Fibroblast of skin of right biceps (primary cell): ENCODE measurements at regions not wholly inside any gene's neighbourhood (a gene's known extent, or its start where the extent isn't known, plus 50 kb on each side); places are given as distances from the start of the nearest gene placed in this dataset.
"Not testable (repeated sequence)": the region's sequence is repeated elsewhere in the genome, so short reads cannot be mapped to it uniquely, and the experiment has no call there.

ENCODE experiments used
- DNase-seq: peaks from one replicate; pipeline ENCODE4 v3.0.0-alpha.2; 2013

DNA sequence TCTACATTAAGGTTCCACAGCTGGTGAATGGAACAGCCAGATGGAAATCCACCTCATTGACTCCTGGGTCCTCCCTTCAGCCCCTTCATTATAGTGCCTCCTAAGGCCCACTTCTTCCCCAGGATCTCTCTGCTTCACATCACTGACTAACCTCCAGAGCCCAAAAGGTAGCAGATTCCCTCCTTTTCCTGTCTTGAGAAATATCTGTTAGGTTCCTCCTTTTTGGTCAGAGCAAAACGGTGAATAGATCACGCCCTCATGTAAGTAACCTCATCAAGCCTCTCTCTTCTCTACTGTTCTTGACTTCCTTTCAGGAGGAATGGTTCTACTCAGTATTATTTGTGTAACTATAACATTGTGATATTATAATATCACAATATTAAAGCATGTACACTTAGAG, 155.0 kb upstream of the SRD5A2 start:
- no peak for DNase-seq

DNA sequence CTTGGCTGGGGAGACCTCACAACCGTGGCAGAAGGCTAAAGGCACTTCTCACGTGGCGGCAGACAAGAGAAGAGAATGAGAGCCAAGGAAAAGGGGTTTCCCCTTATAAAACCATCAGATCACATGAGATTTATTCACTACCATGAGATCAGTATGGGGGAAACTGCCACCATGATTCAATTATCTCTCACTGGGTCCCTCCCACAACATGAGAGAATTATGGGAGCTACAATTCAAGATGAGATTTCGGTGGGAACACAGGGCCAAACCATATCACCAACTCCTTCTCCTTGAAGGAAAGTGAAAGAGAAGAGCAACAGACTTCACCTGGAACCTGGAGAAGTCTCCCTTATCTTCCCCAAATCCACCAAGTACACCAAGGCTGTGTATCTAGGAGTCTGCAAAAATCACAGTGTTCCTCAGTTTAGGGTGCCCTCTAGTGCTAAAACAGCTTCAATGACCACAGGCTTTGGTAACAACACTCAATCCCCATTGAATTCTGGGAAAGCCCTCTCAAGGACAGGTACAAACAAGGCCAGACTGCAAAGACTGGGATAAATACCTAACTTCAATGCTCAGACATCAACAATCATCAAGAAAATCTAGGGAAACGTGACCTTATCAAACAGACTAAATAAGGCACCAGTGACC, 148.8 kb upstream of the SRD5A2 start:
- DNase-seq = peak; percentile 6

DNA sequence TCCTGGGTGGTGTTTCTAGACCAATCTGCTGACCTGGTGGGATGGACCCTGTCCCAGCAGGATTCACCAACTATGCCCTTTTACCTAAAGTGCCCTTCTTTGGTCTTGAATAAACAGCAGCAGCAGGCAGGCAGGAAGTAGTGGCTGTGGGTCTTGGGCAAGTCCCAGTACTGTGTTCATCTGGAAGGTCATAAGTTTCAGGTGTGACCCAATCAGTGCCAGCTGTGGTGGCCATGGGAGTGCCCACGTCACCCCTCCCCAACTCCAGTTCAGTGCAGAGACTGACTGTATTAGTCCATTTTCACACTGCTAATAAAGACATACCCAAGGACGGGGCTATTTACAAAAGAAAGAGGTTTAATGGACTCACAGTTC, 148.3 kb upstream of the SRD5A2 start:
- no peak for DNase-seq

DNA sequence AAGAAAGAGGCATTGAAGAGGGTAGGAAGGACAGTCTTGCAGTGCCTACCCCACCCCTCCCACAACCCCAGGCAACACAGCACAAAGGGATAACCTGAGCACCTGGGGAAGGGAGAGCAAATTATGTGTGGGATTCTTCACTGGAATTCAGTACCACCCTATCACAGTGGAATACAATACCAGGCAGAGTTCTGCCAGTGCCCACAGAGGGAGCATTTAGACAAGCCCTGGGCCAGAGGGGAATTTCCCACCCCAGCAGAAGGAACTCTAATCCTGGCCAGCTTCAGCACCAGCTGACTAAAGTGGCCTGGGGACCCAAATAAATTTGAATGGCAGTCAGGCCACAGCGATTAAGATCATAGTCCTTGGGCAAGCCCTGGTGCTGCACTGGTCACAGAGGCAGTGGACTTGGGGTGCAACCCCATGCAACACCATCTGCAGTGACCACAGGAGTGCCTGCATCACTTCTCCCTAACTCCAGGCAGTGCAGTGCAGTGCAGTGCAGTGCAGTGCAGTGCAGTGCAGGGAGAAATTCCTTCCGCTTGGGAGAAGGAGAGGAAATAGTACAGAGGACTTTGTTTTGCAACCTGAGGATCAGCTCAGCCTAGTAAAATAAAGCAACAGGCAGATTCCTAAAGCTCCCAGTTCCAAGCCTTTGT, 147.8 kb upstream of the SRD5A2 start:
- no peak for DNase-seq

DNA sequence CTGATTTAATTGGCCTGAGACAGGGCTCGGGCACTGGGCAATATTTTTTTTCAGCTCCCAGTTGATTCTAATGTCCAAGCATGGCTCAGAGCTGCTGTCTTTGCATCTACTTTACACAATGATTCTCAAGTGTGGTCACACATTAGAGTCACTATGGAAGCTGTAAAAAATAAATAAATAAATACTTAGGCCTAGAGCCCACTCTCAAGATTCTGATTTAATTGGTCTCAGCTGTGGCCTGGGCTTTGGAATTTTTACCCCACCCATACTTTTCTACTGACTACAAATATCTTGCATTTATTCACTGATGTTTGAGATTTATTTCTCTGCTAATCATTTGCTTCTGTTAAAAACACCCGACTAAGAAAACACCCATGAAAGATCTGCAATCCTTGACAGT, 145.7 kb upstream of the SRD5A2 start:
- no peak for DNase-seq

DNA sequence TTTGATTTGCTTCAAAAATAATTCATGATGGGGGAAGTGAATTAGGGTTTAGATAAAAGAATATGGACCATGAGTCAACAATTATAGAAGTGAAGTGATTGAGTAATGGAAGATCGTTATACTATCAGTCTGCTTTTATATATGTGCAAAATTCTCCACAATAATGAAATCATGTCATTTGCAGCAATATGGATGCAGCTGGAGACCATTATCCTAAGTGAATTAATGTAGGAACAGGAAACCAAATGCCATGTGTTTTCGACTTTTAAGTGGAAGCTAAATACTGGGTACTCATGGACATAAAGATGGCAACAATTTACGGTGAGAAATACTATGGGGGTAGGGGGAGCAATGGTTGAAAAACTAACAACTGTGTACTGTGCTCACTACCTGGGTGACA, 144.7 kb upstream of the SRD5A2 start:
- DNase-seq = no peak

DNA sequence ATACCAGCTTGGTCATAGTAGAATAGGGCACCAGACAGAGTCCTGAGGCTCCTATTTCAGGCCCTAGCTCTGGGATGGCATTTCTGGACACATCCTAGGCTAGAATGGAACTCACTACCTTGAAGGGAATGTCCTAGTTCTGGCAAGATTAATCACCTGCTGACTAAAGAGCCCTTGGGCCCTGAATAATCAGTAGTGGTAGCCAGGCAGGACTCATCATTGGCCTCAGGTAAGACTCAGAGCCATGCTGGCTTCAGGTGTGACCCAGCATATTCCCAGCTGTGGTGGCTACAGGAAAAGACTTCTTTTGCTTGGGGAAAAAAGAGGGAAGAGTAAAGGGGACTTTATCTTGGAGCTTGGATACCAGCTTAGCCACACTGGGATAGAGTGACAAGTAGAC, 131.0 kb upstream of the SRD5A2 start:
- no peak for DNase-seq

DNA sequence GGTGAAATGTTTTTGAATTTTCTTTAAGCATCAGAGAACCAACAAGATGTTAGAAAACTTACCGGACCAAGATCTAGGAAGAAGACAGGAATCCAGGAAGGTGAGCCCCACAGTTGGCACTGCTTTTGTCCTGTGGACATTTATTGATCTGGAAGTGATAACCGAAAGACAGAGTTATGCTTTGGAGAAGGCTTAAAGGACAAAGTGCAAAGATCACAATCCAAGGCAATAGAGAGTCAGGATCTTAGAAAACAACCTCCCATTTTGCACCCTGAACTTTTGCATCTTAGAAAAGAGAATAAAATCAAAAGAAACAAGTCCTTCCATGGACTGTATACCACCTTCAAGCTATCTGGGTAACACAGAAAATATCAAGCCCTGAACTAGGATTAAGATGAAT, 129.4 kb upstream of the SRD5A2 start:
- no peak for DNase-seq

DNA sequence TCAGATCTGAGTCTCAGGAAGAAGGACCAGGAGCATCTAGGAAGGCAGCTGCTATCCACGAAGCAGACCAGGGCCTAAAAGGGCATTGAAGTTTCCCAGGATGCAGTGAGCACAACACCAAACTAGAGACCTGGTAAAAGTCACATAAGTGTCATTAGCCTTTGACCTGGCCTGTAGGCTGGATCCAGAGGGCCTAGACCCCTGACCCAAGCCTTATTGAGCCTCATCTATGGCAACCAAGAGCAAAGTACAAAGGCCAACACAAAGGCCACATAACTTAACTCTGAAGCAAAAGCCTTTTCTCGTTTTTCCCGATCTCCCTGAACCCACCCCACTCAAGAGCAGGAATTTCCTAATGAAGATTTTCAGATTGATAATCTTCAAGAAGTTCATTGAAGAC, 127.3 kb upstream of the SRD5A2 start:
- DNase-seq = no peak

DNA sequence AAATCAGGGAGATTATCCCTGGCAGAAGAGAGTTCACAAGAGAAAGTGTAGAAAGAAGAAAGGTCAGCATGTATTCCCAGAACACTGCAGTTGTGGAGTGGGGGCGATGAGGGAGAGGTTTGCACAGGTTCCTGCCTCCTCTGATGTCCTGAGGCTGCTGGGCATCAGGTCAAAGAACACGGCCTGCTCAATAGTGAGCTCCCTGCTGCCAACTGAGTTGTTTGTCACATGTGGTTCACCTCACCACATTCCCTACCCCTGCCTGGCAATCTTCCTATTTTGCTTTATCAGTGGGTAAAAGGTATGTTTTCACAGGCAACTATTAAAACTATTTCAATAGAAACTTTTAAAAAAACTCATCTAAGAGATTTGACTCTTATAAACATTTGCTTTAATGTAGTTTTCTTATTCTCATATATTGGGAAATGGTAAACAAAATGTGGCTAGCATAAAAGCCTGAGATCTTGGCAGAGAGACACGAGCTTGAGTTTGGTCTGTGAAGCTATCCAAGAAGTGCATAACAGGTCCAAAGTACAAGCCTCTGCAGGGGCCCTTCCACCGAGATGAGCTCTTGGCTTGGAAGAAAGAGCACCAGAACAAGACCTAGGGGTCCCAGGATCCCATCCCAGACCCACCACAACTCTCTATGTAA, 123.9 kb upstream of the SRD5A2 start:
- DNase-seq = no peak

DNA sequence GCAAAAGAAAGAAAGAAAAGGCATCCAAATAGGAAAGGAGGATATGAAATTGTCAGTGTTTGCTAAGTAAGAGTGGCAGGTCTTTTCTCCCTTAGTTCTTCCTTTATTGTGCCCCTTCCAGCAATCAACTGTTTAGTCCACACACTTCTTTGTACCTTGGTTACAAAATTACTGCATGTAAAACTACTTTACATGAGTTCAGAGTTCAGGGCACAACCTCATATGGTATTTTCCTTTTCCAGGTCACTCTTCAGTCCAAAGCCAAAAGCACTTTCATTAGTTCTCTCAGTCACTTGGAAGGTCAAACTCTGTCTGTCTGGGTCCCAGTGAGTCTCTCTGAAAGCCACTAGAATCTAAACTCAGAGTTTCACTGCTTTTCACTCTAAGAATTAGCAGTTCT, 122.5 kb upstream of the SRD5A2 start:
- DNase-seq = no peak

DNA sequence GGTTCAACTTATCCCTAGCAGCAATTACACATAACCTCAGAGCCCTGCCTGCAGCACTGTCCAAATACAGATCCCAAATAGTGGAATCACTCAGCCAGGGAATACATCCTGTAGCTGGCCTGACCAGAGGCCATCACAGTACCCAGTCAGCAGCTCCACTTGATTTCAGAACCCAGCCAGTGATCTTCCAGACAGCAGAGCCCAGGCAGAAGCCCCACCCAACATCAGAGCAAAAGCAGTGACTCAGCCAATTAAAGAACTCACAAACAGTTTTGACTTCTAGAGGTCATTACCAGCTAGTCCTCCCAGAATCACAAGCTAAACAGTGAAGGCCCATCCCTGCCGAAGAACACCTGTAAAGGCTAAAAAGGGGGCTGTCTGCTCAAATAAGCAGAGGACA, 118.0 kb upstream of the SRD5A2 start:
- no peak for DNase-seq

DNA sequence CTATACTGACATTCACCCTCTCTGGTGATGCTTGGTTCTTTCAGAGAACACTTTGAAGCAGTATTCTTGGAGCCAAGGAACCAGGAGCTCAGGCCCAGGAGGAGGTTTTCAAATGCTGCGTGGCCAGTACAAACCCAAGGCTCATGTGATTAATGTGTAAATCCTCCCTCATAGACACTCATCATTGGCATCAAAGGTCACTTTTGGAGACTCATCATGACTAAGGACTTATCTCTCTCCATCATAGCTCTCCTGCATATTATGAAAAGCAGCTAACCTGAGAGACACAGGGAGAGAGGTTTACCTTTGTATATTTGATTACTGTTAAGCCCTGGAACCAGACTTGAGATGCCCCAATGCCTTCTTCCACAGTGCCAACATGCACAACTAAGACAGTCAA, 115.3 kb upstream of the SRD5A2 start:
- no peak for DNase-seq

DNA sequence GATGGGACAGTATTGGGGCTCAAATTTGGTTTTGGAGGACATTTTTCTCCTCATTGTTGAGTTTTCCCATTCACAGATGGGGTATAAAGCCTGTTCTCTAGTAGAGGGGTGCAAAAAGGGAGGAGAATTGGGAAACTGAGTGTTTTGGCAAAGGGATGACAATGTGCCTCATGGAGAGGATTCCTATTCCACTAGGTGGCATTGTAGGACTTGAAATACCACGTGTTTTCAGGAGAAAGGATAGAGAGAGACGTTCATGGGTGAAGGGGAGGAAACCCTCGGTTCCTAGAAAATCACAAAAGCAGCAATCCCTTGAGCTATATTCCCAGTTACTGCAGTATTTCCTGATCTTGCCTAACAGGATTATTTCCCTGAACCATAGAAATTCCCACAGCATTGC, 113.7 kb upstream of the SRD5A2 start:
- no peak for DNase-seq

DNA sequence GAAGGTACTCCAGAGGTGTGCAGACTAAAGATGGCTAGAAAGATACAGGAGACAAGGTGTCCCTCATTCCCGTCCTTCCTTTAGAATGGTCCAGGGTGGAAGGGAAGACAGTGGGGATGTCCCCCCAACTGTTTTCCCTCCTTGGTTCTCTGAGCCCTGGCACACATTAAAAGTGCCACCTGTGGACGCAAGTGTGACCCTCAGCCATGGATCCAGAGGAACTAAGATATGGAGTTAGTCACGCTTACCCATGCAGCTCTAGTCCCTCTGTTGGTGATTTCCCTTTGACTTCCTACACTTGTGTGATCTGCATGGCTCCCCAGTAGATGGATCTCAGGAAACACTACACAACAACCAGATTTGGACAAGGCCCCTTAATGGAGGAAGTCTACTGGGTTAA, 113.1 kb upstream of the SRD5A2 start:
- peak; percentile 2 for DNase-seq

DNA sequence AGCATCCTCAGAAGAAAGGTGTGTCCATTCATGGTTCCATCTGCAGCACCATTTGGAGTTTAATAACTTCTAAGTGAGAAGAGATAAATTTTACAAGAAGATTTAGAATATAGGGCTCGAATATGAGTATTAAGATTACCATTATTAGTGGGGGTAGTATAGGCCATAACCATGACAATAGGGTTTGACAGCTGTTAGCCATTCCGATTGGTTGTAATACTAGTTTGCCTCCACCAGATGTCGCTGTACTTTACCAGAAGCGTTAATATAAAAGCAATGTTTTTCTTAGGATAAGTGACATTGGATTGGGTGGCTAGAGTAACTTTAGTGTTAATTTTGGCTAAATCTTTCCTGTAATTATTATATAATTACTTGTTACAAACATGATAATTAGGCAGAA, 107.5 kb upstream of the SRD5A2 start:
- no peak for DNase-seq

DNA sequence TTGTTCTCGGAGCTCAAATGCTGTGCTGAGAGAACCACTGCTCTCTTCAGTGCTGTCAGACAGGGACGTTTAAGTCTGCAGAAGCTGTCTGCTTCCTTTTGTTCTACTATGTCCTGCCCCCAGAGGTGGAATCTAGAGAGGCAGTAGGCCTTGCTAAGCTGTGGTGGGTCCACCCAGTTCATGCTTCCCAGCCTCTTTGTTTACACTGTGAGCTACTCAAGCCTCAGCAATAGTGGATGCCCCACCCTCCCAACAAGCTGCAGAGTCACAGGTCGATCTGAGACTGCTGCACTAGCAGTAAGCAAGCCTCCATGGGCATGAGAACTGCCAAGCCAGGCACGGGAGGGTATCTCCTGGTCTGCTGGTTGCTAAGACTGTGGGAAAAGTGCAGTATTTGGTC, 102.8 kb upstream of the SRD5A2 start:
- not testable (repeated sequence) for DNase-seq

DNA sequence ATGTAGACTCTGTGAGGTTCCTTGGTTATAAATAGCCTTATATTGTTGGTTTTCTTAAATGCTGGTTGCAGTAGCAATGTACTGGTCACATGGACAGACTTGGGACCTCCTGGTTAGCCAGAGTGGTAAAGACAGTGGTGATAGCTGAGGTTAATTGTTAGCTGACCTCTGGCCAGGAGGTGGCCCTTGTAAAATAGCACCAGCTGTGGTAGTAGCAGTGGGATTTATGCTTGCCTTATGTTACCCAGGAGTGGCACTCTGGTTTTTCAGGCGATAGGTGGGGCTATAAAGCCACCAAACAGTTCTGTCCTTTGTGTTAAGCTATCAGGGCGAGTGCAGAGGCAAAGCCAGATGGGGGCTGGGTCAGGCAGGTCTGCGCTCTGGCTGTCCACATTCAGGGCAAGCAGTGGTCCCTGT, 94.8 kb upstream of the SRD5A2 start:
- no peak for DNase-seq

DNA sequence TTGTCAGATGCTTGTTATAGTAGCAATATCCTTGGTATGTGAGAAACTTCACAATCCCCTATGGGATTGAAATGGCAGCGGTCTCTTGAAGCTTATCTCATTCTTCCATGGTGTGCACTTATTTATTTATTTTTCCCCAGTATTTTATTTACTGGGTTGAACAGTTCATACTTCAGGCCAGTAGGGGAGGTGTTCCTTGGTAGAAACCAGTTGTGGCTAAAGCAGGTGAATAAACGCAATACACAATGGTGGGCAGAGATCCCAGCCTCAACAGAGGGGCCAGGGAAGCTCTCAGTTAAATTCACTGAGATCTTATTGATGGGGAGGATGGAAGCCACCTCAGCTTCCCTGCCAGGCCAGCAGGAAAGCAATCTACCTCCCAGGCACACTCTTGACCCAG, 93.7 kb upstream of the SRD5A2 start:
- no peak for DNase-seq

DNA sequence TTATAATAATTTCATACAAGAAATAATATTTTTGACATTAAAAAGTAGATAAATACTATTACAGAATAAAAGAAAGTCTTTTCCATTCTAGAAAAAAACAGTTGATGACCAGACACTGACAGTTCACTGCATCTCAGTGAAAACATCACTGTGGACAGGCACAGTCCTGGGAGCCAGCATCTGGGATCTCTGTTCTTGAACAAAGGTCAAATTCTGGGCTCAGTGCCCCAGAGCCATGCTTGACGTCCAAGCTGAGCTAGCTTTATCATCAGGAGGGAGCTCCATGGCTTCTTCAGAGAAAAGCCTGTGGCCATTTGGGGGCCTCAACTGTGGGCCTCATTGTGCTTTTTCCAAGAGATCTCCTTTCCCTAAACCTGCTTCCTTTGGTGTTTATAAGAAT, 86.1 kb upstream of the SRD5A2 start:
- DNase-seq = no peak

DNA sequence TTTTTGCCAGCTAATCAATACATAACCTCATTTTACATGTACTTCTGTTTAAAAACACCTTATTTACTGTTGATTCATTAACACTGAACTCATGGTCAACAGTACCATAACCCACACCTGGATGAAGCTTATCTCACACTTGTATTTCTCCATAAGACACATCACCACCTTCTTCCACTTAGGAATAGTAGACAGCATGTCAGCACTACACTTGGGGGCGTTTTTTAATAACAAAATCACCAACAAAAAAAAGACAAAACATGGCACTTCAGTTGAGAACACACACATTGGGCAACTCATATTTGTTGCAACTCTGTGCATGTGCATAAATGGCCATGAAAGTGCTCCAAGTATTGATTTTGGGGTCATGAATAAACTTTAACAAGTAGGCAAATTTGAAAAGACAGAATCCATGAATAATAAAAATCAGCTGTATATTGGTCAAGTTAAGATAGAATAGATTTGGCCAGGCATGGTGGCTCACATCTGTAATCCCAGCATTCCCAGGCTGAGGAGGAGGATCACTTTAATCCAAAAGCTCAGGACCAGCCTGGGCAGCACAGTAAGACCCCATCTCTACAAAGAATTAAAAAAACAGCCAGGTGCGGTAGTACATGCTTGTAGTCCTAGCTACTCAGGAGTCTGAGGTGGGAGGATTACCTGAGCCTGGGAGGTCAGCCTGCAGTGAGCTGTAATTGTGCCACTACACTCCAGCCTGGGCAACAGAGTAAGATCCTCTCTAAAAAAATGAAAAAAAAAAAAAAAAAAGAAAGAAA, 84.4 kb upstream of the SRD5A2 start:
- no peak for DNase-seq

DNA sequence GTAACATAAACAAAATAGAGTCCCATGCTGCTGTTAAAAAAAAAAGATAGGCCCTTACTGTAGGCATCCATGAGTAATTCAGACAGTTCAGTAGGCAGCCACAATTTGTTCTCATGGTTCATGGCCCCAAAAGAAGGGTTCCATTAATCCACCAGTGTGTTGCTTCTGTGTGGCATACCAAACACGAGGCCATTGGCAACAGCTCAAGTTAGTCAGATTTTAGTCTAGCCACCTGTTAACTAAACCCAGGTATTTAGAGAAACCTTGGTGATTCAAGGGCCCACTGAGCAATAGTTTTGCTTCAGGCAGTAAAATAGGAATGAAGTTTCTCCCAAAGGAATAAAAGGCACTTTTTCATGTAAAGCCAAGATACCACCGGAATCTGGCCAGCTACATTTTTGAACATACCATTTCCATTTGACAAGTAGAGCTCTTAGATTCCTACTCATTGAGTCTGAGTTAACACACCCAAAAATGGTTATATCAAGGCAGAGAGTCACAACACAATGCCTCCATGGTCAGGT, 80.1 kb upstream of the SRD5A2 start:
- no peak for DNase-seq

DNA sequence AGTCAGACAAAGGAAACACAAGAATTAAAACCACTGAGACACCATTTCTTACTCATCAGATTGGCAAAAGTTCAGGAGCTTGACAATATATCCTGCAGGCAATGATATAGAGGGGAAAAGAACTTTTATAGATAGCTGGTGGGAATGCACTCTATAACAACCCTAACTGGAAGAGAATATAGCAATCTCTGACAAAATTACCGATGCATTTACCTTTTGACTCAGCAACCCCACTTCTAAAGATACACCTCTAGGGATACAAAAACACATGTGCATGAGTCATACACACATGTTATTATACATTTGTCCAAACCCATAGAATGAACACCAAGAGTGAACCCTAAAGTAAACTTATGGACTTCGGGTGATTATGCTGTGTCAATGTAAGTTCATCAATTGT, 79.4 kb upstream of the SRD5A2 start:
- no peak for DNase-seq

DNA sequence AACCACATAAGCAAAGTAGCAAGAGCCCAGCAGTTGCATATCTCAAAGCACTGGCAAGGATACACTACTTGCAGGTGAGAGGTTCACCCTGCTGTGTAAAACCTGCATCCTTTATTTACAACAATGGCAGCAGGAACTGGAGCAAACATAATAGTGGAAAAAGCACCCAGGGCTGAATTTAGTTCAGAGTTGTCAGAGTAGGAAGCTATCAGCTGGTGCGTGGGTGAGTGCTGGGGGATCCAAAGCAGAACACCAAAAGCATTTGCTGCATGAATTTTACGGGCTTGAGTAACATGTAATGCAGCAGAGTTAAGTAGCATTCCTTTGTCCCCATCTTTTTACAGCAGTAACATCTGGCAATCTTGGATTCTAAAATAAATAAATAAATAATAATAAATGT, 73.5 kb upstream of the SRD5A2 start:
- no peak for DNase-seq
